Adrenal gland (tissue), 5 donors: ENCODE measurements at regions not wholly inside any gene's neighbourhood (a gene's known extent, or its start where the extent isn't known, plus 50 kb on each side); places are given as distances from the start of the nearest gene placed in this dataset.

ENCODE experiments used
- CTCF ChIP-seq, 6 experiments: fragments of 450-650 bp in 4 of 6; fragments of 200-600 bp in 2 of 6; sonication (generic) in 1 of 6; IDR thresholded peaks; 1 replicate in 5 of 6; 2 replicates in 1 of 6; pipeline versions ENCODE4 v1.5.1 to v1.8.0; 2016 to 2021; ENCODE audit warnings: antibody characterized with exemption in 6 of 6, mild to moderate bottlenecking in 2 of 6, moderate library complexity in 1 of 6
- POLR2A ChIP-seq, 2 donors: fragments of 450-650 bp; IDR thresholded peaks; one replicate each; pipeline ENCODE4 v1.6.1; 2017; ENCODE audit warnings: antibody characterized with exemption in 2 of 2, mild to moderate bottlenecking in 2 of 2, moderate library complexity in 1 of 2
- donor health status: DM: no; HTN: no; CAD: no.

DNA sequence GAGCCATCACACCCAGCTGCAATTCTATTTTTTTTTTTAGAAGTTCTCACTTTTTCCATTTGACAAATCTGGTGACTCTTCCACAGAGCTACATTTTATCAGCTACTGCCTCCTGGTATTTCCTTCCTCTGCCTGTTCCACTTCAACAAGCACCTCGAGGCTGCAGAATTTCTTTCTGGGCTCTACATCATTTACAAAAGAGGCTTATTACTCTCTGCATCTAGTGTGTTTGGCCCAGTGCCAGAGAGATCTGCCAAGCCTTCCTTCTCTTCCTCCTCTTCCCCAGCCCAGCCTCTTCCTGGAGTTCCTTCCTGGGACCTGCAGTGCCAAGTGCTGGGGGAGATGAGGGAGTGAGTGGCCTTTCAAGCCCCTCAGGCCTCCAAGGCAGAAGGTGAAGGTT, 119.6 kb upstream of the ITGA6 start:
- no peak for TF ChIP-seq CTCF (IDR thresholded peaks at IDR 0.05)
- no peak for TF ChIP-seq POLR2A (IDR thresholded peaks at IDR 0.05)
